Heart left ventricle (tissue), 13 donors: ENCODE measurements at regions not wholly inside any gene's neighbourhood (a gene's known extent, or its start where the extent isn't known, plus 50 kb on each side); places are given as distances from the start of the nearest gene placed in this dataset.

ENCODE experiments used
- POLR2A ChIP-seq, 2 donors: fragments of 450-650 bp; IDR thresholded peaks; one replicate each; pipeline ENCODE4 v1.6.1; 2017; ENCODE audit warnings: antibody characterized with exemption in 2 of 2, mild to moderate bottlenecking in 2 of 2, moderate library complexity in 2 of 2
- TF ChIP-seq, protein P1 (sequence below), 12 donors: fragments of 200-600 bp; sonication (generic) in 4 of 12; IDR thresholded peaks; one replicate each; pipeline versions ENCODE4 v1.5.0 to v1.8.0; 2018 to 2022; ENCODE audit warnings: antibody characterized with exemption in 12 of 12, mild to moderate bottlenecking in 5 of 12
- donor health status: ischemic (EF 13 %, LVEDD 7.1; RV severe dilation, severe dysfunction).
- donor health status: DM: no; HTN: yes; CAD: no.
- donor health status: DM: no; HTN: no; CAD: no.
- donor health status: ischemic (EF 25% LVEDD 6.9; RV normal size, moderate dysfunction).
- donor health status: ischemic (EF 25% LVEDD 5.7; RV mildly dilated, moderate dysfunction).
- donor health status: ischemic (EF 35%, LVEDD 5.7; RV mildly dilated, moderate dysfunction).
- donor health status: nonischemic (EF 11% LVEDD 7.7; RV severe dilation, severe dysfunction).
- donor health status: DM: yes; HTN: yes; CAD: no.
- donor health status: PGD.
- donor health status: ischemic (EF 29% LVEDD 5.4; RV normal size, mild dysfunction).
- donor health status: nonischemic (EF 23%, LVEDD 6.1; RV moderate dilation, normal function).

DNA sequence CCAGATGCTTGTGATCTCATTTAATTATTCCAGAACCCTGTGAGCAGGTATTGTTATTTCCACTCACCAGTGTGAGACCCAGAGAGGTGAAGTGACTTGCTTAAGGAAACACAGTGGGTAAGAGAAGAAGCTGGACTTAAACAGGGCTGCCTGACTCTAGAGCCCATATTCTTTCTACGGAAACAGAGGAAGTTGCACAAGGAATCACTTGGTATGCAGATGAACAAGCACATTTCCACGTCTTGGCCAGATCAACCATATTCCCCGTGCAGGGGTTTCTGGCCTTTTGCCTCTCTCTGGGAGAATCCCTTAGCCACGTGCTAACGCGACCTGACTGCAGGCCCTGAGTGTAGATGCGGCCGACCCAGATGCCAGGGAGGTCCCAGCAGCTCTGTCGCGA lies 195.5 kb upstream of the ATP6AP2 start:
- TF ChIP-seq, protein P1, sequence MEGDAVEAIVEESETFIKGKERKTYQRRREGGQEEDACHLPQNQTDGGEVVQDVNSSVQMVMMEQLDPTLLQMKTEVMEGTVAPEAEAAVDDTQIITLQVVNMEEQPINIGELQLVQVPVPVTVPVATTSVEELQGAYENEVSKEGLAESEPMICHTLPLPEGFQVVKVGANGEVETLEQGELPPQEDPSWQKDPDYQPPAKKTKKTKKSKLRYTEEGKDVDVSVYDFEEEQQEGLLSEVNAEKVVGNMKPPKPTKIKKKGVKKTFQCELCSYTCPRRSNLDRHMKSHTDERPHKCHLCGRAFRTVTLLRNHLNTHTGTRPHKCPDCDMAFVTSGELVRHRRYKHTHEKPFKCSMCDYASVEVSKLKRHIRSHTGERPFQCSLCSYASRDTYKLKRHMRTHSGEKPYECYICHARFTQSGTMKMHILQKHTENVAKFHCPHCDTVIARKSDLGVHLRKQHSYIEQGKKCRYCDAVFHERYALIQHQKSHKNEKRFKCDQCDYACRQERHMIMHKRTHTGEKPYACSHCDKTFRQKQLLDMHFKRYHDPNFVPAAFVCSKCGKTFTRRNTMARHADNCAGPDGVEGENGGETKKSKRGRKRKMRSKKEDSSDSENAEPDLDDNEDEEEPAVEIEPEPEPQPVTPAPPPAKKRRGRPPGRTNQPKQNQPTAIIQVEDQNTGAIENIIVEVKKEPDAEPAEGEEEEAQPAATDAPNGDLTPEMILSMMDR (IDR thresholded peaks at IDR 0.05) = no peak
- TF ChIP-seq POLR2A (IDR thresholded peaks at IDR 0.05) = no peak
